Nephron progenitor cell (in vitro differentiated cells): ENCODE measurements at regions not wholly inside any gene's neighbourhood (a gene's known extent, or its start where the extent isn't known, plus 50 kb on each side); places are given as distances from the start of the nearest gene placed in this dataset.

Experiments used
- DNase-seq: peaks from one replicate; pipeline ENCODE4 v3.0.0; 2021
- H3K27ac Mint-ChIP-seq: 2 replicates; pipeline ENCODE4 v1.8.0; 2021; ENCODE audit warnings: mild to moderate bottlenecking, moderate library complexity, mixed read lengths
- H3K27me3 Mint-ChIP-seq: 2 replicates; pipeline ENCODE4 v1.8.0; 2021; ENCODE audit warnings: mild to moderate bottlenecking, low read depth, mixed read lengths; ENCODE audit not compliant: poor library complexity
- H3K36me3 Mint-ChIP-seq: 2 replicates; pipeline ENCODE4 v1.8.0; 2021; ENCODE audit warnings: low read depth, mixed read lengths
- H3K4me1 Mint-ChIP-seq: 2 replicates; pipeline ENCODE4 v1.8.0; 2021; ENCODE audit warnings: mixed read lengths
- H3K4me3 Mint-ChIP-seq: 2 replicates; pipeline ENCODE4 v1.8.0; 2021; ENCODE audit warnings: mild to moderate bottlenecking, moderate library complexity, mixed read lengths
- H3K9me3 Mint-ChIP-seq: 2 replicates; pipeline ENCODE4 v1.8.0; 2021; ENCODE audit warnings: mild to moderate bottlenecking, moderate library complexity, mixed read lengths
- TF ChIP-seq, protein P1 (sequence below): fragments of 200-600 bp; sonication (generic); IDR thresholded peaks from 2 replicates; pipeline ENCODE4 v1.5.0; 2021; ENCODE audit warnings: antibody characterized with exemption

DNA sequence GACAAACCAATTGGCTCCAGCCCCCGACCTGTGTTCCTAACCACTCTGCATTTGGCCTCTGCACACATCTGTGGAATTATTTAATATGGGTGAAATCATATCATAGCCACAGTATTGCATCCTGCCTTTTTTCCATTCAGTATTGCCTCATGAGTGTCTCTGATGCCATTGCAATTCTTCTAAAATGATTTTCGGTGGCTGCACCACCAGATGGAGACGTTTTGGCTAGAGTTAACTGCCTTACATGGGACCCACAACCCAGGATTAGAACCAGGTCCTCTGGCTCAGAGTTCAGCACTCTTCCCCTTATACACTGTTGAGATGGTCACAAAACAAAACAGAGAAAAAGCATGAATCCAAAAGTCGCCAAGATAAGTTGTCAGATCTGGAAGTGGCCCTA is 180.8 kb downstream of the EMX2 start:
- no peak for DNase-seq
- Mint-ChIP-seq H3K9me3 (peaks cover 15% of the 10 kb centered on the region), H3K27ac (no peak overlapping the region), H3K4me1 (peaks cover 67% of the 10 kb centered on the region), H3K4me3 (no peak overlapping the region), H3K36me3 (no peaks in the 10 kb centered on the region), H3K27me3 (peaks cover 9% of the 10 kb centered on the region)
- TF ChIP-seq, protein P1, sequence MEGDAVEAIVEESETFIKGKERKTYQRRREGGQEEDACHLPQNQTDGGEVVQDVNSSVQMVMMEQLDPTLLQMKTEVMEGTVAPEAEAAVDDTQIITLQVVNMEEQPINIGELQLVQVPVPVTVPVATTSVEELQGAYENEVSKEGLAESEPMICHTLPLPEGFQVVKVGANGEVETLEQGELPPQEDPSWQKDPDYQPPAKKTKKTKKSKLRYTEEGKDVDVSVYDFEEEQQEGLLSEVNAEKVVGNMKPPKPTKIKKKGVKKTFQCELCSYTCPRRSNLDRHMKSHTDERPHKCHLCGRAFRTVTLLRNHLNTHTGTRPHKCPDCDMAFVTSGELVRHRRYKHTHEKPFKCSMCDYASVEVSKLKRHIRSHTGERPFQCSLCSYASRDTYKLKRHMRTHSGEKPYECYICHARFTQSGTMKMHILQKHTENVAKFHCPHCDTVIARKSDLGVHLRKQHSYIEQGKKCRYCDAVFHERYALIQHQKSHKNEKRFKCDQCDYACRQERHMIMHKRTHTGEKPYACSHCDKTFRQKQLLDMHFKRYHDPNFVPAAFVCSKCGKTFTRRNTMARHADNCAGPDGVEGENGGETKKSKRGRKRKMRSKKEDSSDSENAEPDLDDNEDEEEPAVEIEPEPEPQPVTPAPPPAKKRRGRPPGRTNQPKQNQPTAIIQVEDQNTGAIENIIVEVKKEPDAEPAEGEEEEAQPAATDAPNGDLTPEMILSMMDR = no peak

DNA sequence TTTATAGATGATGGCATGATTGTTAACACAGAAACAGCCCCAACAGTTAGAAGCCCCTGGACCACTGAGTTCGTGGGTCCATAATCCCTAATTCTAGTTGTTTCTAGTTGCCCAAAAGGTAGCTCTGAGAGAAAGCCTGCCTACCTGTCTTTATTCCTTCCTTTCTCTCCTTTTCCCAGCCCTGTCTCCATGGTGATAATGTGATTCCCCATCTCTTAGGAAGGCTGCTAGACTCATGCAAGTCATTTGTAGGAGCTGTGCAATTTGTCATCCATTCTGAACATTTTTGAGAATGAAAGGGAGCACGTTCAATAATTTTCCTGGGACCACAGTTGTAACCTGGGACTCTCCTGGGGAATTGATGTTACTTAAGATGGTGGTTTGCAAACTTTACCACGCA is 183.4 kb downstream of the EMX2 start:
- Mint-ChIP-seq H3K27me3 (peaks cover 18% of the 10 kb centered on the region), H3K36me3 (no peaks in the 10 kb centered on the region), H3K27ac (no peak overlapping the region), H3K4me3 (no peak overlapping the region), H3K9me3 (peaks cover 15% of the 10 kb centered on the region), H3K4me1 (peaks cover 60% of the 10 kb centered on the region)
- TF ChIP-seq, protein P1 = no peak
- no peak for DNase-seq

DNA sequence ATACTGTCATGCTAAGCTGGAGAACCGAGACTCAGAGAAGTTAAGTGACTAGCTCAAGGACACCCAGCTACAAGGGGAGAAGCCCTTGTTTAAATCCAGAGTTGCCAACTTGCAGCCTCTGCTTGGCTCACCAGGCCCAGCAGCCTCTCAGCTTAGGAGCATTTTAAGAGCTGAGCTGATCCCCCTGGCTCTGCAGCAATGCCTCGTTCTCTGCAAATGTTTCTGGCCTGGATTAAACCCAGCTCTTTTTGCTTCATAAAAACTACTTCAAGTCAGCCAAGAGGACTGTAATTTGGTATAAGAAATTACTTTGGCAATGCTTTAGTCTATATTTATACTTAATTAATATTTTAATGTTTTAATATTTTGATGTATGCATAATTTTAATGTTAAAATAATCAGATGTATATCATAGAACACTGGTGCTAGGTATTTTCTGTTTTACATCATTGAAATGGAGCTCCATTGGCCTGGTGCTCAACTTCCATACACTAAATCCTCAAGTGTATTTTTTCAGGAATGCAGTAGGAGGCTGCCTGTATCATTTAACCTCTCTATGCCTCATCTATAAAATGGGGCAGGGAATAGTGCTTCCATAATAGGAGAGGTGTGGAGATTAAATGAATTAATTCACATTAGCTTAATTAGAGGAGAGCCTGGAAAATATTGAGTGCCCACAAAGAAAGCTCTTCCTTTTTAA is 184.2 kb downstream of the EMX2 start:
- no peak for DNase-seq
- H3K9me3 Mint-ChIP-seq = peaks cover 15% of the 10 kb centered on the region
- H3K27ac Mint-ChIP-seq = no peak overlapping the region
- H3K36me3 Mint-ChIP-seq = no peaks in the 10 kb centered on the region
- H3K4me1 Mint-ChIP-seq = peaks cover 60% of the 10 kb centered on the region
- TF ChIP-seq, protein P1 = no peak
- no peak overlapping the region for H3K4me3 Mint-ChIP-seq
- H3K27me3 Mint-ChIP-seq = peaks cover 20% of the 10 kb centered on the region

DNA sequence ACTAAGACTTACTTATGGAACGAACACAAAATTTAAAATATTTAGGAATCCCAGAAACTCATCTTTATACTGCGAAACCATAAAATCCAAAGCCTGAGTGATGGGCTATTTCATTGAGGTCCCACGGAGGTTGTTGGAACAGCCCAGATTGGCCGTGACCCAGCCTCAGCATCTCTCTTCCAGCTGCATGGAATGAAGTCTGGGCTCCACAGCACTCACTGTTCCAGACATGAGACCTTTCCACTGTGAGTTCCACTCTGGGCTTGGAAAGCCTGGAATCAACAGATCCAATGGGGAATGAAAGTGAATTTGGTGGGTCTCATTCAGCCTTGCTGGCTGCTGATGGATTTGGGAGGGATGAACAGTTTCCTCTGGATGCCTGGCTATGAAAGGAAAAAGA is 184.9 kb downstream of the EMX2 start:
- Mint-ChIP-seq H3K36me3 (no peaks in the 10 kb centered on the region), H3K4me1 (peaks cover 60% of the 10 kb centered on the region), H3K9me3 (peaks cover 15% of the 10 kb centered on the region), H3K27ac (no peak overlapping the region), H3K4me3 (no peak overlapping the region), H3K27me3 (peaks cover 24% of the 10 kb centered on the region)
- DNase-seq = no peak
- TF ChIP-seq, protein P1 = no peak

DNA sequence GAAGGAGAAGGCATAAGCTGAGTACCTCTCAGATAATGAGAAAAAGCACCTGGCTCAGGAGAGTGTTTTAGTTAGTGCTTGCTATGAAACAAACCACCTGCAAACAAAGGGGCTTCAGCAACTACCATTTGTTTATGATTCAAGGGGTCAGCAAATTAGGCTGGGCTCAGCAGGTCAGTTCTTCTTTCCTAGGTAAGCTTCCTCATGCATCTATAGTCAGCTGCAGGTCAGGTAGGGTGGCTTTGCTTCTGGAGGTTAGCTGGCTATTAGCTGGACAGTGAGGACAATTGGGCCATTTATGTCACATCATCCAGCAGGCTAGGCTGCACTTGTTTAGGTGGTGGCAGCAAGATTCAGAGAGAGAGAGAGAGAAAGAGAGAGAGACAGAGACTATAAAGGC is 185.5 kb downstream of the EMX2 start:
- H3K4me1 Mint-ChIP-seq = peaks cover 56% of the 10 kb centered on the region
- peaks cover 26% of the 10 kb centered on the region for H3K27me3 Mint-ChIP-seq
- H3K4me3 Mint-ChIP-seq = no peak overlapping the region
- TF ChIP-seq, protein P1 = no peak
- H3K27ac Mint-ChIP-seq = no peak overlapping the region
- no peak for DNase-seq
- no peaks in the 10 kb centered on the region for H3K36me3 Mint-ChIP-seq
- peaks cover 15% of the 10 kb centered on the region for H3K9me3 Mint-ChIP-seq

DNA sequence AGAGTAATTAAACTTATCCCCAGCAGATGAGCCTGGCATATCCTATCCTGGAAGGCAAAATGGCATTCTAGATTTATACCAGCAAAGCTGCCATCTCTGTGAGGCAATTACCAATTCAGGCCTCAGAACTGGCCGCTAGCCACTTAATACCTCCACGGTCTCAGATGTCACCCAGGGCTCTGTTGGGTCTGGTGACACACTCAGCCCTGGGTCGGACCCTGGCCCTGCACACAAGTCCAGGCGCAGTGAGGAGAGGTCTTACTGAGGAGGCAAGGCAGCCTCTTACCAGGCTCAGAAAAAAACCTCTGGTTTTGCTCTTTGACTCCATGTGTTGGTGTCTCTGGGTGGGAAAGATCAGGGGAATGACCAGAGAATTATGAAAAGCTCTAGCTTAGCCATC is 186.6 kb downstream of the EMX2 start:
- Mint-ChIP-seq H3K27me3 (peaks cover 27% of the 10 kb centered on the region), H3K36me3 (no peaks in the 10 kb centered on the region), H3K4me3 (no peak overlapping the region), H3K4me1 (peaks cover 55% of the 10 kb centered on the region), H3K9me3 (peaks cover 8% of the 10 kb centered on the region), H3K27ac (no peak overlapping the region)
- TF ChIP-seq, protein P1 = no peak
- no peak for DNase-seq
